GF-D8 (cell line): ENCODE measurements at regions not wholly inside any gene's neighbourhood (a gene's known extent, or its start where the extent isn't known, plus 50 kb on each side); places are given as distances from the start of the nearest gene placed in this dataset.
"Not testable (repeated sequence)": the region's sequence is repeated elsewhere in the genome, so short reads cannot be mapped to it uniquely, and the experiment has no call there.

ENCODE experiments used
- DNase-seq: peaks from one replicate; lab custom pipeline; 2025; lab: John Stamatoyannopoulos, UW

GRCh38 chr4:81723019-81723884, 251.5 kb upstream of the RASGEF1B start:
- DNase-seq, result no peak

GRCh38 chr4:81722290-81722851, 250.7 kb upstream of the RASGEF1B start:
- DNase-seq, result no peak

DNA sequence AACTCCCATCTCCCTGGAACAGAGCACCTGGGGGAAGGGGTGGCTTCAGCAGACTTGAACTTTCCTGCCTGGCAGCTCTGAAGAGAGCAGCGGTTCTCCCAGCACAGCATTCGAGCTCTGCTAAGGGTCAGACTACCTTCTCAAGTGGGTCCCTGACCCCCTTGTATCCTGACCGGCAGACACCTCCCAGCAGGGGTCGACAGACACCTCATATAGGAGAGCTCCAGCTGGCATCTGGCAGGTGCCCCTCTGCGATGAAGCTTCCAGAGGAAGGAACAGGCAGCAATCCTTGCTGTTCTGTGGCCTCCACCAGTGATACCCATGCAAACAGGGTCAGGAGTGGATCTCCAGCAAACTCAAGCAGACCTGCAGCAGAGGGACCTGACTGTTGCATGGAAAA, 244.1 kb upstream of the RASGEF1B start:
- no peak for DNase-seq

DNA sequence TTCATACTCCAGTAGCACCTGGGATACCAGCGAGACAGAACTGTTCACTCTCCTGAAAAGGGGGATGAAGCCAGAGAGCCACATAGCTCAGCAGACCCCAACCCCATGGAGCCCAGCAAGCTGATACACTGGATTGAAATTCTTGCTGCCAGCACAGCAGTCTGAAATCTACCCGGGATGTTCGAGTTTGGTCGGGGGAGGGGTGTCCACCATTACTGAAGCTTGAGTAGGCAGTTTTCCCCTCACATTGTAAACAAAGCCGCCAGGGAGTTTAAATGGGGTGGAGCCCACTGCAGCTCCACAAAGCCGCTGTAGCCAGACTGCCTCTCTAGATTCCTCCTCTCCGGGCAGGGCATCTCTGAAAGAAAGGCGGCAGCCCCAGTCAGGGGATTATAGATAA, 243.7 kb upstream of the RASGEF1B start:
- DNase-seq, result not testable (repeated sequence)

DNA sequence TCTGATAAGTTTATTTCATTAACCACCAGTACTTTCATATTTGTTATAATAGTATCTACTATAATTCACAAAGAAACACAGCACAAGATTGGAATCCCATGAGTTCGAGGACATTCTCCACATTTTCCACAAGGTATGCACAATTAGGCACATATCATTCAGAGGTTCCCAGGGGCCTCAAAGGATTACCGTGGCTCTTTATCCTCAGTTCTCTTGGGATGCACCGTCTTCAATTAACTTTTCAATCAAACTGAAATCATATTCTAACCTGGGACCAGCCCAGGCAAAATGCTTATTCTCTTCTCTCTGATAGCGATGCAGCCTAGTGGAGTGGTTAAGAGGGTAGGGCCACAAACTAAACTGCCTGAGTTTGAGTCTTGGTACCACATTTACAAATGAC, 242.6 kb upstream of the RASGEF1B start:
- no peak for DNase-seq

GRCh38 chr4:81712714-81713113, 241.0 kb upstream of the RASGEF1B start:
- DNase-seq, result no peak

DNA sequence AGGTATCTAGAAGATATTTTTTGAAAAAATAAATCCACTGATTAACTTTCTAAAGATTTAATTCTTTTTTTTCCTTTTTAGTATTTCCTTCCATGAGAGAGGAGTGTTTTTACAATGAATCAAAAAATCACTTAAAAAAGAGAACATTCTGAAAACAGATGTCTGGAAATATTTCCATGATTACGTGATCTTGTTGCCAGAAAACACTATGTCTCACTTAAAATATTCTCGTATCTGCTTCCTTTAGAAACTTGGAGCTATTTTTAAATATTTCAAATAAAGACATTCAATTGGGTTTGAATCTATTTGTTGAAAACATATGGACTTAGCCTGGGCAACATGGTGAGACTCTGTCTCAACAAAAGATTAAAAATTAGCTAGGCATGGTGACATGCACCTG, 232.8 kb upstream of the RASGEF1B start:
- DNase-seq, result no peak

GRCh38 chr4:81700189-81700588, 228.5 kb upstream of the RASGEF1B start:
- no peak for DNase-seq

GRCh38 chr4:81698538-81699296, 227.0 kb upstream of the RASGEF1B start:
- DNase-seq, result no peak

DNA sequence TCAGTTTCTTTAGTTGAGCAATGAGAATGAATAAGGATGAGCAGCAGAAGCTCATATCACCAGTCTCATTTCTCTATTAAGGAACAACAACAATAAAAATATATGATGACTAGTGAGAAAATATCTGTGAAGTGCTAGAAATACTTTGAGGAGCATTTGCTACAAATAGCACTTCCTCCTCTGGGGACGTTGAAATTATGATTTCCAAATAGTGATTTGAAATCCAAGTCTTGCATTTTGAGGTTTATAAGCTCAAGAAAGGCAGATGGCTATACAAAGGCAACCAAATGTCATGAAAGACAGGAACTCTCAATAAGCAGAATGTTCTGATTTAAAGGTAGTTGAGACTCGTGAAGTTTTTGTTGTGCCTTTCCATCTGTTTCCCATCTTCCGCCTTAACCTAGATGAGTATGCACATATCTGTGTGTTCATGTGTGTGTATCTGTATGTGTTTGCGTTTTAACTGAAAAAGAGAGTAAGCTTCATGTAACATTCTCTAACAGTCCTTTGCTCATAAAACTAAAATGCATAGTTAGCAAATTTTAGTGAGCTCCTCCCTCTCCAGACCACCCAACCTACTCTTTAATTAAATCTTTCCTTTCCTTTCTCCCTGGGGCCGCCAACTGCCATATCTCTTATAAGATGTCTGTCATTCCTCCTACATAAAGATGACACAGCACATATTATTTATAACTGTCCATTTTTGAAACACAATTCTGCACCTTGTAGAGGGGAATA, 222.6 kb upstream of the RASGEF1B start:
- DNase-seq, result no peak

- DNase-seq, result no peak
Measured at GRCh38 chr4:81690871-81691270, 219.2 kb upstream of the RASGEF1B start.

- DNase-seq, result no peak
Measured at GRCh38 chr4:81688085-81688484, 216.4 kb upstream of the RASGEF1B start.

- DNase-seq, result no peak
Measured at GRCh38 chr4:81687471-81687870, 215.8 kb upstream of the RASGEF1B start.

DNA sequence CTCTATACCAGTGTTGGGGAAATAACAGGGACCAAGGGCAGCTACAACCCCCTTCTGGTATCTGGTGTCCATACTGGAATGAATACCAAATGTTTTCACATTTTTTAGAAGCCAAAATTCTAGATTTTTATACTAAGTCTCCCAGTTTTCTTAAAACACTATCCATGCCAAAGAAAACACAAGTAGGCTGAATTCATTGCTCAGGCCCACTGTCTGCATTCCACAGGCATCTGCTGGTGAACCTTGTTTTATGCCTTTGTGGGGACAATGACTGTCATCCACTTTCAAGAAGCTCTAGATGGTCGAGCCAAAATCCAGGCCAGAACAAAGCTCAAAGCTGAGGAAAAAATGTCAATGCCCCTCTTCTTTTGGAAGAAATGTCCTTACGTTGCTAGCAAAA, 213.4 kb upstream of the RASGEF1B start:
- no peak for DNase-seq

DNA sequence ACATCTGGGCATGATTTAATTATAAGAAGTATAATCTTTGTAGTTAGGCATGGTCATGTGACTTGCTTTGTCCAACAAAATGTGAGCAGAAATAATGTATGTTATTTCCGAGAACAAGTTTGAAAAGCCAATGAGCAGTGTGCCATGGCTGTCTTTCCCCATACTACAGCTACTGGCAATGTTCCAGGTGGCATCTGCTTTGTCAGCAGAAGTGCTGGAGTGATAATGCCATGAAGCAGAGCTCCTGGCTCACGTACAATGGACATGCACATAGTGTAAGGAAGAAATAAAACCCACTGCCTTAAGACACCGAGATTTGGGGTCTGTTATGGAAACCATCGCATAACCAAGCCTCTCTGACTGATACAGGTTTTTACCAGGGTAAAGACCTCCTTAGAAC, 212.6 kb upstream of the RASGEF1B start:
- no peak for DNase-seq

DNA sequence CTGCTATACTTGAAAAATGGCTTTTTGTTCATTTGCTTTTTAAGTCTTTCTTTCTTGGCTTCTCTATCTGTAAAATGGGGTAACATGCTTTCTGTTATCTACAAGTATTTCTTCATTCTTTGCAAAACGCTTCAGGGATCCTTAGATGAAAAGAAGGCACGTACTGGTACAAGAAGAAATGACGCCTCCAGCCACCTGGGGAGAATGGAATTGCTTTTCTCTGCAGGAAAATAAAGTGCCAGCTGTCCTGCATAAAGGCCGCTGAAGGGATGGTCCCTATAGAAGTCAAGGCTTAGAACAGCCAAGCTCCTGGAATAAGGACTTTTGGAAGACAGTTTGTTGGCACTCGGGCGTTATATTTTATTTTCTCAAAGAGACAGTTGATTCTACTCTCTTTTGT, 210.8 kb upstream of the RASGEF1B start:
- DNase-seq, result no peak

DNA sequence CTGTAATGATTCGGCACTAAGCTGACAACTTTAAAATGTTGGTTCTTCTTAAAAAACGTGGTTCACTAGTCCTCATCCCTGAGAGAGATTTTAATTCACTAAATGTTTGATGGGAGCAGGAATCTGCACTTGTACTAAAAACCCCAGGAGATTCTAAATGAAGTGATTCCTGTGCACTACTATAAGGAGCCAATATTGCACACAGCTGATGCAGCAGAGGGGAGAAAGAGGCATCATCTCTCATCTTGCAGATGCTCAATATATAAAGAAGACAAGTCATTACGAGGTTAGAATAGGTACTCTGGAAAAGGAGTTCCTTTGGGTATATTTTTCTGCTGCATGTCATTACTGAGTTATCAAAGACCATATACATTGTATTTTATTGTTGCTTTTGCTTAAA, 207.6 kb upstream of the RASGEF1B start:
- no peak for DNase-seq

GRCh38 chr4:81678801-81679200, 207.1 kb upstream of the RASGEF1B start:
- DNase-seq, result no peak

- DNase-seq, result no peak
Measured at GRCh38 chr4:81676537-81676936, 204.8 kb upstream of the RASGEF1B start.

- no peak for DNase-seq
Measured at GRCh38 chr4:81675791-81676393, 204.2 kb upstream of the RASGEF1B start.

DNA sequence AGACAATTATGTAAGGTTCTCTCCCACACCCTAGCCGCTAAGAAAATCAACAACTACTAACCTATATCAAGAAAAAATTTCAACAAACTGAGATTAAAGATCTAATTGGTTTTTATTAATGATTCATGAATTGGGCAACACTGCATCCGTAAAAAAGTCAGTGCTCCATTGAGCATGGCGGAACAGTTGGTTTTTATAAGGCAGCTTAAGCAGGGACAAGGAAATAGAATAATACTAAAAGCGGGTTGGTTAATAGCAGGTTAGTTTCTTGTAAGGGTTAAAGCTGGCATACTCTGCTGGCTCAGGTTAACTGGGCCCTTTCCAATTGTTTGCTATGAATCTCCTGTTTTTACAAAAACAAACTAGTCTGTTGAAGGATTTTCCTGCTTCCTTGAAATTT, 202.3 kb upstream of the RASGEF1B start:
- no peak for DNase-seq

GRCh38 chr4:81668328-81668727, 196.6 kb upstream of the RASGEF1B start:
- DNase-seq, result not testable (repeated sequence)
